ENCODE measurements at regions not wholly inside any gene's neighbourhood (a gene's known extent, or its start where the extent isn't known, plus 50 kb on each side); places are given as distances from the start of the nearest gene placed in this dataset.
"Not testable (repeated sequence)": the region's sequence is repeated elsewhere in the genome, so short reads cannot be mapped to it uniquely, and the experiment has no call there.

GRCh38 chr5:103703617-103704016, 141.0 kb upstream of the NUDT12 start:
- H3K27me3 ChIP-seq: no peaks in the 10 kb centered on the region
- no peak overlapping the region for H3K27ac ChIP-seq
- H3K4me1 ChIP-seq: no peaks in the 10 kb centered on the region
- ATAC-seq: no peak
- H3K36me3 ChIP-seq: no peaks in the 10 kb centered on the region
- TF ChIP-seq CTCF (IDR thresholded peaks at IDR 0.05 in 4 of 5, conservative IDR thresholded peaks at IDR 0.05 in 1 of 5) (no peak), POLR2A (IDR thresholded peaks at IDR 0.05) (no peak)
- H3K9me3 ChIP-seq: no peaks in the 10 kb centered on the region
- no peak for DNase-seq
- in situ Hi-C loops (cut with MboI; ENCODE audit: low sequenced_read_pairs in 4 of 4): no loop called here
- H3K4me3 ChIP-seq: no peak overlapping the region
- intact Hi-C loops (cut with DNase I; ENCODE audit: low total_unique reads): no loop called here

DNA sequence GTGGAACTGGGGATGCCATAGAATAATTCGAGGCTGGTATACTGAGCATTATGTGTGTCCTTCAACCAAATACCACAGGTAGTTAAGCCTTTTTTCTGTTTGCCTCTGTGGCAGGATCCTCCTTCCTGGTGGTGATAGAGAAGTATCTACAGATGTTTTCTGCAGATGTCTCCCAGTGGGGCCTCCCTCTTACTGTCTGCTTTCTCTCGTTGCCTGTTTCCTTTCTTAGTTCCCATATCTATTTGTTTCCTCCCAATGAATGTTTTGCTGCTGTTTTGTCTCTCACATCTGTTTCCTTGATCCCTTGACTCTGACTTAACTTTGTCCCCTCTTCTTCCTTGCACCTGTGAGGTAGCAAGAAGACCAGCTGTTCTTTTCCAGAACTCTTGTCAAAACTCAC, 130.9 kb upstream of the NUDT12 start:
- DNase-seq: no peak
- Histone ChIP-seq H3K9me3 (no peaks in the 10 kb centered on the region), H3K36me3 (no peaks in the 10 kb centered on the region), H3K27me3 (no peaks in the 10 kb centered on the region), H3K4me1 (no peaks in the 10 kb centered on the region), H3K4me3 (no peak overlapping the region), H3K27ac (no peak overlapping the region)
- no peak for TF ChIP-seq CTCF (IDR thresholded peaks at IDR 0.05 in 4 of 5, conservative IDR thresholded peaks at IDR 0.05 in 1 of 5)
- no peak for TF ChIP-seq POLR2A (IDR thresholded peaks at IDR 0.05)
- in situ Hi-C loops (cut with MboI; ENCODE audit: low sequenced_read_pairs in 4 of 4): no loop called here
- intact Hi-C loops (cut with DNase I; ENCODE audit: low total_unique reads): no loop called here
- no peak for ATAC-seq

DNA sequence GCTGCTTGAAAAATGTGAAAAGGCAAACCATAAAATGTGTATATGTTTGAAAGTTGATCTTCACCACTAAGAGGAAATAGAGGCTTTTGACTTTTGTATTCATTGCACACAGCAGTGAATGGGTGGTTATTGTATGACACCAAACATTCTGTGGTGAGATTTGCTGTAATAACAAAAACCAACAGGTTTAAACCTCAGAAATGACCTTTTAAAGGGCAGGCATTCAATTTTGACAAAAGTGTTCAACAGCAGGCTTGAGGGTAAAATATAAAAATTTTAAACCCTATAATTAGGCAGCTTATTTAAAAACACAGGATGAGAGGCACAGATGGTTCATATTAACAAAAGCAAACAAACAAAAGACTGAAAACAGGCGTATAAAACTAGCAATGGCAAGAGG, 128.1 kb upstream of the NUDT12 start:
- in situ Hi-C loops (cut with MboI; ENCODE audit: low sequenced_read_pairs in 4 of 4): no loop called here
- no peak for DNase-seq
- Histone ChIP-seq H3K9me3 (no peaks in the 10 kb centered on the region), H3K4me3 (no peak overlapping the region), H3K4me1 (no peaks in the 10 kb centered on the region), H3K27me3 (no peaks in the 10 kb centered on the region), H3K36me3 (no peaks in the 10 kb centered on the region), H3K27ac (no peak overlapping the region)
- intact Hi-C loops (cut with DNase I; ENCODE audit: low total_unique reads): no loop called here
- no peak for ATAC-seq
- TF ChIP-seq CTCF (IDR thresholded peaks at IDR 0.05 in 4 of 5, conservative IDR thresholded peaks at IDR 0.05 in 1 of 5) (no peak), POLR2A (IDR thresholded peaks at IDR 0.05) (no peak)

DNA sequence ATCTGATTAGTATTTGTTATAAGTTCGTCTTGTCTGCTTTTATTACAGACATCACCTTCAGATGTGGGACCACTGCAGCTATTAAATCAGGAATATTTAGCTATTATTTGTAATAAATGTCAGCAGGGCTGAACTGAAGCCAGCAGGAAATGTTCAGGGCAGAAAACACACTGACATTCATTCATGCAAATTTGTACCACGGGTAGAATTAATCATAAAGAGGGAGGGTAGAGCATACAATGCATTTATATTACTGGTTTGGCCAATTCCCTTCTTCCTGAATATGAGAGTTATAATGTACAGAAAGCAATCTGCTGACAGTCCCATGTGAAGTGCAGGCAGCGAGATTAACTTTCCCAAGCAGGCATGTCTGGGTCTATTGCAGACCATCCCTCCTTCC, 117.3 kb upstream of the NUDT12 start:
- Histone ChIP-seq H3K27me3 (no peaks in the 10 kb centered on the region), H3K4me3 (no peak overlapping the region), H3K4me1 (no peaks in the 10 kb centered on the region), H3K9me3 (no peaks in the 10 kb centered on the region), H3K36me3 (no peaks in the 10 kb centered on the region), H3K27ac (no peak overlapping the region)
- ATAC-seq (no peak), DNase-seq (no peak)
- in situ Hi-C loops (cut with MboI; ENCODE audit: low sequenced_read_pairs in 4 of 4) (no loop called here), intact Hi-C loops (cut with DNase I; ENCODE audit: low total_unique reads) (no loop called here)
- no peak for TF ChIP-seq CTCF (IDR thresholded peaks at IDR 0.05 in 4 of 5, conservative IDR thresholded peaks at IDR 0.05 in 1 of 5)
- TF ChIP-seq POLR2A (IDR thresholded peaks at IDR 0.05): no peak

- H3K27ac ChIP-seq; in situ Hi-C loops (cut with MboI; ENCODE audit: low sequenced_read_pairs in 4 of 4): not testable (repeated sequence)
Observed at GRCh38 chr5:103676198-103676597, 113.6 kb upstream of the NUDT12 start.

More at GRCh38 chr5:103676198-103676597, 113.6 kb upstream of the NUDT12 start:
- H3K36me3 ChIP-seq; H3K4me3 ChIP-seq; DNase-seq; intact Hi-C loops (cut with DNase I; ENCODE audit: low total_unique reads); H3K9me3 ChIP-seq; H3K27me3 ChIP-seq; ATAC-seq; H3K4me1 ChIP-seq: not testable (repeated sequence)
